ENCODE measurements at regions not wholly inside any gene's neighbourhood (a gene's known extent, or its start where the extent isn't known, plus 50 kb on each side); places are given as distances from the start of the nearest gene placed in this dataset.

DNA sequence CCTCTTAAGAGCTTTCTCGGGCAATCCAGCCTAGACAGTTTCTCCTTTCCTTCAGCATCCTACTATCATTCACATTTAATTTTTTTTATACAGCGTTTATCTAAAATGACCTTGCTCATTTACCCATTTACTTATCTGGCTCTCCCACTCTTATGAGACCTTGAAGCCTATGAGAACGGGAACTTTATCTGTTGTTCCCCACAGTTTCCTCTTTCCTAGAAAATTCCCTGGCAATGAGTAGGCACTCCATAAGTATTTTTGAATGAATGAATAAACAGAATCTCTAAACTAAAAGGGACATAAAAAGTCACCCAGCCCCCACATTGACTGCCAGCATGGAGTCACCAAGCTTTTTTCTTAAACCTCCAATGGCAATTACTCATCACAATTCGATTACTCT lies 353.2 kb downstream of the METTL4 start:
- Histone ChIP-seq H3K27me3 (no peaks in the 10 kb centered on the region), H3K36me3 (no peaks in the 10 kb centered on the region), H3K4me1 (no peaks in the 10 kb centered on the region), H3K4me3 (no peak overlapping the region), H3K9me3 (no peaks in the 10 kb centered on the region), H3K27ac (no peak overlapping the region)
- no peak for DNase-seq (ENCODE audit: low spot score in 2 of 2)
- TF ChIP-seq POLR2AphosphoS5 (IDR thresholded peaks at IDR 0.05): no peak
- TF ChIP-seq CTCF (IDR thresholded peaks at IDR 0.05): no peak
- no peak for TF ChIP-seq POLR2A (IDR thresholded peaks at IDR 0.05)
- intact Hi-C loops (cut with DNase I; ENCODE audit: low total_unique reads): no loop called here

- H3K27ac ChIP-seq: no peak overlapping the region
- no peaks in the 10 kb centered on the region for H3K36me3 ChIP-seq
- H3K4me1 ChIP-seq: no peaks in the 10 kb centered on the region
- no peak for TF ChIP-seq POLR2AphosphoS5 (IDR thresholded peaks at IDR 0.05)
- TF ChIP-seq CTCF (IDR thresholded peaks at IDR 0.05): no peak
- no peak for TF ChIP-seq POLR2A (IDR thresholded peaks at IDR 0.05)
- DNase-seq (ENCODE audit: low spot score in 2 of 2): no peak
- intact Hi-C loops (cut with DNase I; ENCODE audit: low total_unique reads): no loop called here
- no peaks in the 10 kb centered on the region for H3K9me3 ChIP-seq
- H3K27me3 ChIP-seq: no peaks in the 10 kb centered on the region
- no peak overlapping the region for H3K4me3 ChIP-seq
Observed at GRCh38 chr18:2219706-2220105, 351.6 kb downstream of the METTL4 start.

GRCh38 chr18:2222270-2223185 lies 348.8 kb downstream of the METTL4 start:
- H3K4me1 ChIP-seq: no peaks in the 10 kb centered on the region
- H3K9me3 ChIP-seq: no peaks in the 10 kb centered on the region
- no peaks in the 10 kb centered on the region for H3K27me3 ChIP-seq
- no peak overlapping the region for H3K27ac ChIP-seq
- intact Hi-C loops (cut with DNase I; ENCODE audit: low total_unique reads): no loop called here
- no peak for DNase-seq (ENCODE audit: low spot score in 2 of 2)
- H3K36me3 ChIP-seq: no peaks in the 10 kb centered on the region
- no peak overlapping the region for H3K4me3 ChIP-seq
- TF ChIP-seq CTCF (IDR thresholded peaks at IDR 0.05): no peak
- no peak for TF ChIP-seq POLR2AphosphoS5 (IDR thresholded peaks at IDR 0.05)

- H3K27ac ChIP-seq: no peak overlapping the region
- no peaks in the 10 kb centered on the region for H3K27me3 ChIP-seq
- no peak for DNase-seq (ENCODE audit: low spot score in 2 of 2)
- peak overlapping the region; percentile 2 to 28 (median 9) for H3K4me3 ChIP-seq
- intact Hi-C loops (cut with DNase I; ENCODE audit: low total_unique reads): no loop called here
- H3K4me1 ChIP-seq: no peaks in the 10 kb centered on the region
- TF ChIP-seq POLR2AphosphoS5 (IDR thresholded peaks at IDR 0.05) (no peak), POLR2A (IDR thresholded peaks at IDR 0.05) (no peak), CTCF (IDR thresholded peaks at IDR 0.05) (no peak)
- H3K36me3 ChIP-seq: no peaks in the 10 kb centered on the region
- no peaks in the 10 kb centered on the region for H3K9me3 ChIP-seq
Observed at GRCh38 chr18:2223449-2223848, 347.9 kb downstream of the METTL4 start.

GRCh38 chr18:2223849-2224248 lies 347.5 kb downstream of the METTL4 start:
- no peak for DNase-seq (ENCODE audit: low spot score in 2 of 2)
- intact Hi-C loops (cut with DNase I; ENCODE audit: low total_unique reads): no loop called here
- Histone ChIP-seq H3K4me3 (peak overlapping the region in 2 of 3 donors; percentile 2 to 28), H3K27ac (no peak overlapping the region), H3K9me3 (no peaks in the 10 kb centered on the region), H3K27me3 (no peaks in the 10 kb centered on the region), H3K36me3 (no peaks in the 10 kb centered on the region), H3K4me1 (no peaks in the 10 kb centered on the region)
- no peak for TF ChIP-seq CTCF (IDR thresholded peaks at IDR 0.05)
- no peak for TF ChIP-seq POLR2AphosphoS5 (IDR thresholded peaks at IDR 0.05)
- TF ChIP-seq POLR2A (IDR thresholded peaks at IDR 0.05): no peak

All from breast epithelium (tissue), 4 donors.